NCI-H146 (cell line): ENCODE measurements at regions not wholly inside any gene's neighbourhood (a gene's known extent, or its start where the extent isn't known, plus 50 kb on each side); places are given as distances from the start of the nearest gene placed in this dataset.

Source experiments
- DNase-seq: peaks from one replicate; lab custom pipeline; 2025; lab: John Stamatoyannopoulos, UW

DNA sequence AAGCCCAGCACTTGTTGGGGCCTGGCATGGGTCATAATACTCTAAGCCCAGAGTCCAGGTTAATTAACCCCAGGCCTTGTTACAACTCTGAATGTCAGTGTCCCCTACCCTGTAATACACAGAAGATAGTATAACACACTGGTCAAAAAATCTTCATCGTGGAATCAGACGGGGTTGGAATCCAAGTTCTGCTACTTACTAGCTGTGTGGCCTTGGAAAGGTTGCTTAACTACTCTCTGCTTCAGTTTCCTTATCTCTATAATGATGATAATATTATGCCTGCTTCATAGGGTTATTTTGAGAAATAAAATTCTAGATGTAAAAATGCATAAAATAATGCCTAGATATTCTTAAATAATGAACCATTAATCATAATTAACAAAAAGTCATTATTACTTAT lies 77.8 kb upstream of the CTTNBP2NL start:
- DNase-seq: no peak

DNA sequence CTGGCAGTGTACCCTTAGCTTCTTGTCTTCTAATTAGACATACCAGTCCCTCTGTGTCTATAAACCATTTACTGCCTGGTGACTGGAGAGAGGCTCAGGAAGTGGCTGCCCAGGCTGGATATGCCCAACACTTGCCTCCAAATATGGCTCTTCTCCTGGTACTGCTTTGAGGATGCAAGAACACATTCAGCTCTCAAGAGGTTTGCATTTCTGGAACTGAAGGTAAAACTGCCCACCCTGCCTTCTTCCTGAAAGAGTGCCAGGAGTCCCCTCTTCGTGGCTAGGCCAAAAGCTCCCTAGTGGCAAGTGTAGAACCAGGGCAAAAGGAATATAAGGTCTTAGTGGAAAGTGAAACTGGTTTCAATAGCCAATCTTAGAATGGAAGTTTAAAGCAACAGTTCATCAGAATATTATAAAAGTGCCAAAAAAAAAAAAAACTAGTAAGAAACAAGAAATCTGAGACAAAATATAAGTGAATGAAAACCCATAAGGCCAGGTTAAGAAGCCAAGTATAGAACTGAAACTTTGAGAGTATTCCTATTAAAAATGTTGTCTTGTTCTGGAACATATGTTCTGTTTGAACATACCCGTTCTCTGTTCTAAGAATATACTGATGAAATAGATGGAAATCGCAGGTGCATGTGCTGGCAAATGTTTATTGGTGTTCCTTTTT lies 77.2 kb upstream of the CTTNBP2NL start:
- DNase-seq: no peak

DNA sequence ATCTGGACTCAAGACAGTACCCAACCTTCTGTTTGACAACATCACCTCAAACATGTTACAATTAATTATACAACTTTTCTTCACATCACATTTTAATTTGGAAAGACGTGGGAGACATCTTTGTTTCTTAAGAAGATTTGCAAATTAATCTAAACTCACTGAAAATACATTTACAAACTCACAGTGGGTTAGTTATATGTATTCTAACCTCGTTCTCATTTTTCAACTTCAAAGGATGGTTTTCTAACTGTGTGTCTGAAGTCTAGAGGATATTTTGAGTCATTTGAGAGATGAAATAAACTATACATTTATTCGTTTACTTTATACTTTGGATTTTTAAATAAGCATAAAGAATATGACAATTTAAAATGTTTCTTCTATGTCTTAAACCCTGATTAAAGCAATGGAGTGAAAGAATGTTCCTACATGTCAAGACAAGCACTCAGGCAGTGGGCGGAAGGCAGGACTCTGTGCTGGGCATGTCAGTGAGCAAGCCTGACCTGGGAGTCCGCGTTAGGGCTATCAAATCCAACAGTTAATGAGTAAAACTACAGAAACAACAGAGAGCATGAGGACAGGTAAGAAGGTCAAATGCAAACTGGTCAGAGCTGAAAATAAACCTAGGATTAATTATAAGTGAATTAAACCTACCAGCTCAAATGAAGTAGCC lies 76.5 kb upstream of the CTTNBP2NL start:
- no peak for DNase-seq

DNA sequence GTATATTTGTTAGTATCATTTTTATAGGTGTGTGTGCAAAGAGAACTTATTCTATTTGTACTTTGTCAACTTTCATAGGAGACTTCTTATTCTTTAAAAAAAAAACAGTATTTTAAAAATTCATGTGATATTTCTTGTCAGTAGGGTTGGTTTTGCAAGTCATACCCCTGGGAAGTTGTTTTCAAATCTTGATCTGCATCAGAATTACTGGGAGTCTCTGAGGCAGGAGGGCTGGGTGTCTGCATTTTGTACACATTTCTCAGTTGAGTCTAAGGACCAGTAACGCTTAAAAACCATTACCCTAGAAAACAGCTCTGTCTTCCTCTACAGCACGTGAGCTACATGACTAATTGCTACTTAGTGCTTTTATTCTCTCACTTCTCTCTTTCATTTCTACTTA lies 76.0 kb upstream of the CTTNBP2NL start:
- no peak for DNase-seq

DNA sequence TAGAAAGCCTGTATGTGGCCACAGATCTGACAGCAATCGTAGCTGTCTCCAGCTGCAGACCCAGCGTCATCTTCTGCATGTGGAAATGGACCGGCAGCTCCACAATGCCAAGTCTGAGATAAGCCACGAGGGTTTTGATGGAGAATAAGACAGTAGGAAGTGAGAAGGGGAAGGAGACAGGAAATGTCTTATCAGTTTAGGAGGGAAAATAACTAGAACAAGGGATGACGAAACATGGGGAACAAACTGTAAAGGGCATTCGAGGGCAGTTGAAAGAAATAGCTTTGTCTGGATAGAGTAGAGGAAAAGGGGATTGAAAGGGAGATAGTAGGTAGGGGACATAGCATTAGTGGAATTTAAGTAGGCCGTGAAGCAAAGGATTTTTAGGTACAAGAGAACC lies 74.0 kb upstream of the CTTNBP2NL start:
- DNase-seq: no peak

DNA sequence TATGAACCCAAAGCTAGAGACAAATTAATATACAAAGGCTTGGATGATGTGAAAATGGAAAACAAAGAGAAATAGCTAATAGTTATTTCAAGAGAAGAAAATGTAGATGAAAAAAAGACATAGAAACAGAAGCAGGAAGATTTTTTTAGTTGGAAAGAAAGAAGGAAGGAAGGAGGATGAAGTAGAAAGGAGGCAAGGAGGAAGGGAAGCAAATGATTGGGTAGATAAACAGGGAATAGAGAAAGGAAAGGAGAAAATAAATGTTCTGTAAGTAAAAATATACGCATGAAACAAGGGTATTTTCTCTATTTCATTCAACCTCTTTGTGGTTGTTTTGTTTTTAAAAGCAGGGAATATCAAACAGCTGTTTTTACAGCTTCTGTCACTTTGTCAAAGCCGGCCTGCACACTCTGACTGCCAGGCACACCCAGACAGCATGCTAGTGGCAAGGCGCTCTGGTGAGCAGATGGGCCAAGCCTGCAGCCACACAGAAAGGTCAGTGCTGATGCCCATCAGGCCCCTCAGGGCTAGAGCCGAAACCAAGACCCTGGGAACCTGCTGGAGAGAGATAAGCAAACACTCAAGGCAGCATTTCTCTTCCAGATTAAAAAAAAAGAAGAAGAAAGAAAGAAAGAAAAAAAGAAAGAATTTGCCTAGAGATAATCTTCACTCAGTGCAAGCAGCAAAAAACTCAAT lies 72.9 kb upstream of the CTTNBP2NL start:
- no peak for DNase-seq

DNA sequence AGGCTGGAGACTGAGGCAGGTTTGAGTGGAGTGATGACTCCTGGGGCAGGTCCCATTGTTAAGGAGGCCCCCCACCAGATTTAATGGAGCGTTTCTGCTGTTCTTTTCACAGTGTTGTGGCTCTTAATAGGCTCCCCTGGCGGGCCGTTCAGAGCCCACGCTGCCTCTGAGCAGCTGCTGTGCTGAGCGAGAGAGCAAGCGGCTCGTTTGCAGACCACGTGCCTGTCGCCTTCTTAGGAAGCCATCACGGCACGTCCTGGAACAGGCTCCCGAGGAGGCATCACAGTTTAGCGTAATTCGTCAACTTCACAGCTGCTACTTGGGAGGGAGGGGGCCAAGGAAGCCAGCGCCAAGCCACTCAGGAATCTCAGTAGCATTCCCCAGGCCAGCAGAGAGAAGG lies 70.5 kb upstream of the CTTNBP2NL start:
- peak; percentile 91 for DNase-seq

DNA sequence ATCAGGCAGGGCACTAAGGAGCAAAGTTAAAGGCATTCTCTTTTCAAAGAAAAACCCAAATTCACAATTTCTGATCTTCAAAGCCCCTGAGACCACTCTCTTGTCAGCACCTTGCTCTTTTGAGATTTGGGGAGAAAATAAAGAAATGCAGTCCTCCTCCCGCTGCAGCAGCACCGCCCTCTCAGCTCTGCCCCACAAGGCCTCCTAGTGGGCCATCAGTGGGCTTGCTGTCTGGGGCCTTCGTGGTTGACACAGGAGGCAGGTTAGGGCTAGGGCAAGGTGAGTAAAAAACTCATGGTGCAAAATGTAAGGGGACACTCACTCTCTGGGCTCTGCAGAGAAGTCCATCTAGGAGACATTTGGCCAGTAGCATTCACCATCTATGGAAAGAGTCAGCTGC lies 67.4 kb upstream of the CTTNBP2NL start:
- no peak for DNase-seq

DNA sequence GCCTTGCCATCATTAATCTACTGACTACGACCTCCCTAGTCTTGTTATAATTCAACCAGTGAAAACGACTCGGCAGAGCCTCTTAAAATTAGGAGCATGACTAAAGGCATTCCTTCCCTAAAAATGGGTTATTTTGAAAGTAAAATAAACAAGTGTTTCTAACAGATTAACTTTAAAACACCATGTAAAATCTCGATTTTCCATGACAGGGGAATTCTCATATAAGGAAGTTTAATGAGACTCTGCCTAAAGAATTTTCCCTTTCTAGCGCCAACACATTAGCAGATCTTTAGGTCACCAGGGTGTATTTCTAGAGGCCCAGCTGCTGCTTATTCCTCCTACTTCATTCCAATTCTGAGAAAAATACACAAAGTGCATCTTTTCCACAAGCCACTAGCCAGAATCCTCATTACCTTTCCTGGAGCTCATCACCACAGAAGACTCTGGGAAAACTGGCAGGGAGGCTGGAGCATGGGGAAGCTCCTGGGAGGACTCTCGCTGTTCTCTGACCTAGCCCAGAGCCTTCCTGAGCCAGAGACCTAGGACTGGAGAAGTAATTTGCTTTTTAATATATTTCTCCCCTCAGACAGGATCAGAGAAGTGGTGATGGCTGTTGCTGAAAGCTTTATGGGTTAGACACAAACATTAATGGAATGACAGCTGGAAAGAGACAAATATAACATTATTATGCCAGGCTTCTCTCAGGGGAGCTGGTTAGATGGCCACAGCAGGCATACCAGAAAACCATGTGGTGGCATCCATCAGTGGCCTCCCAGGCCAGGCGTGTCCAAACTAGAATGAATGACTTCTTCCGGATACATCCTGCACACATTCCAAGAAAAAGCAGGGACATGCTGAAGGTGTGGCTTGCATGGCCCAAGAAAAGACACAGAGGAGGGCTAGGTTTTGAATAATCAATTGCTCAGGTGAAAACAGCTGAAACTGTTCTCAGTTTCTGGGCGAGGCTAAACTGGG lies 63.6 kb upstream of the CTTNBP2NL start:
- DNase-seq: no peak

DNA sequence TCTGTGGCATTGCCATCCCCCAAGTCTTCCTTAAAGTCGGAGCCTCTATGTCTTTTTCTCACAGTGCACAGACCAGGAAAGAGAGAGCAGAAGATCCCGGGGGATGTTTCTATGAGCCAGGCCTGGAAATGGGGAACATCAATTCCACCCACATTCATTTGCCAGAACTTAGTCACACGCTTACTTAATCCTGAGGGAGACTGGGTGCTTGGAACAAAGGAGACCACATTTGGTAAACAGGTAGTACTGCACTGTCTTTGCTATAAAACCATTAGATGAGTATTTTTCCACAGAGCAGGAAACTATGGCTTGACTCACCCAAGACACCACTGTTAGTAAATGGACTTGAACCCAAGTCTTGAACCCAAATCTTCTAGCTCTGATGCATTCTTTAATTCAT lies 60.7 kb upstream of the CTTNBP2NL start:
- no peak for DNase-seq

DNA sequence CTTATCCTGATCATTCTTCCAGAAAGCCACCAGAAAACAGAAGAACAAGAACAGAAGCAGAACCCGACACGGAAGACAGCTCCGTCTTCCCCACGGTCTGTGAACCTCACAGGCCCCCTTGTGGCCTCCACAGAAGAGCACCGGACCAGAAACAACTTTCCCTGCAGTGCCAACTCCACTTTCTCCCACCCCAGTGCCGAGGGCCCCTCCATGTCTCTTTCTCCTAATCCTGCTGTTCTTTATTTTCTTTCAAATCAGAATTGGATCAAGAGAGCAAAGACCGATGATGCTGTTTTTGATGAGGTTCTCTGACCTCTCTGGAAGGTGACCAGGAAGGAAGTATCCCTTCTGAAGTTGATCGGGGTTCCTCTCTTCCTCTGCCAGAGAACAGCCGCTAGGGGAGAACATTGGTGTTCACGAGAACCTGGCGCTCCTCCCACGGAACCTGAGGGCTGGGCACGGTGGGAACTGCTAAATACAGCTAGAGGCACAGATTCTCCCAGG lies 58.9 kb upstream of the CTTNBP2NL start:
- peak; percentile 48 for DNase-seq

DNA sequence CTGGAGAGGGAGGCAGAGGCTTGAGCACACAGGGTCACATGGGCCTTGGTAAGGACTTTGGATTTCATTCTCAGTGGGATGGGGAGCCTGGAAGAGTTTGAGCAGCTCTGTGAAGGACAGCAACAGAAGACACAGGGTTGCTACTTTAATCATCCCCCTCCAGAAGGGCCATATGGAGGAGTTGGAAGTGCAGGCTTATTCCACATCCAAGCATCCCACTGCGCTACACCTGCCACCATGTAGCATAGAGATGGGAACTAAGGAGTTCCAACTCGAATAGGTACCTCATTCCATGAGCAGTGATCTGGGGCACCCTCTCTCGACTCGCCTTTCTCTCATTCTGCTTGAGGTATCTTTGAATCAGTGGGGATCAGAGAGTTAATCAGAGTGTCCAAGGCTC lies 54.0 kb upstream of the CTTNBP2NL start:
- no peak for DNase-seq

DNA sequence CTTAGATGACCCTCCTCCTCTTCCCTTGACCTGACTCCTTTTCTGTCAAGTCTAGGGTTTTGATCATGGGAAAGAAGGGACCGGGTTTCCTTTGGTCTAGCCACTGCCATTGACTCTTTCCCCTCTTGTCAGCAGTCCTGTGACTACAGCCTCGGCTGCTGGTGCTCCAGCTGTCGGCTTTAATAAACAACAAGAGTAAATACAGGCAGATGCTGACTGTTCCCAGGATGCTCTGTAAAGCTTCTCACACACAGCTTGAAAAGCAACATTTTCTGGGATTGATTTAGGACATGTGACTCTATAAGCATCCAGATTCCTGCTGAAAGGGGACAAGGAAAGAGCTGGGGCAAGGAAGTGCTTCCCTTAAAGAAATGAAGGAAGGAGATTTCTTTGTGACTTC lies 53.5 kb upstream of the CTTNBP2NL start:
- DNase-seq: peak; percentile 57

DNA sequence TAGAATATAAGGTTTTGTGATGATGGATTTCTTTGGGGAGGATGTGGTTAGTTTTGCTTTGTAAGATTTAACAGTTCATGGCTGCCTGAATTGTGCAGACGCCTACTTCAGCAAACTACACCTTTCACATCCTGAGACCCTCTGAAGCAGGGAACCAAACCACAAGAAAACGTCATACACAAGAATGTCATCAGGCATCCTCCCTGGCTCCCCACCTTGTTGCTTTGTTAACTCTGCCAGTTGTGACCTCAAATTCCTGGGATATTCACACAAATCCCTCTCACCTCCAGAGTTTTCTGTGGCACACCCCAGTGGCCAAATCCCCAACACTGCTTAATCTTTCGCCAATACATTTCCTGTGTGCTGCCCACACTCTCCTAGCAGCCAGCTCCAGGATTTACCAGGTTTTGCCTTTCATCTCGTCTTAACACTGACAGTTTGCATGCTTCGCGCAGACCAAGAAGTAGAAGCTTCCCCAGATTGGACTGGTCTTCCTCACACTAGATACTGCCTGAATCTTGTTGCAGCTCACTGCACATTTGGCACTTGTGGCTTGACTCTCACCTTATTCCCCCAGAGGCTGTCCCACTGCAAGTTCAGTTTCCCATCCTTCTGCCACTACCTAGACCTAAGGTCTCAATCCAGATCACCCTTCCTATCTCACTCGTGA lies 51.1 kb upstream of the CTTNBP2NL start:
- DNase-seq: no peak
